HG03520 (cell line): ENCODE measurements at regions not wholly inside any gene's neighbourhood (a gene's known extent, or its start where the extent isn't known, plus 50 kb on each side); places are given as distances from the start of the nearest gene placed in this dataset.

Experiments
- ATAC-seq: cut with Tn5 transposase; IDR thresholded peaks from one replicate; pipeline ENCODE4 v1.9.1; 2021; ENCODE audit warnings: mild to moderate bottlenecking, moderate library complexity; ENCODE audit not compliant: unreplicated experiment

DNA sequence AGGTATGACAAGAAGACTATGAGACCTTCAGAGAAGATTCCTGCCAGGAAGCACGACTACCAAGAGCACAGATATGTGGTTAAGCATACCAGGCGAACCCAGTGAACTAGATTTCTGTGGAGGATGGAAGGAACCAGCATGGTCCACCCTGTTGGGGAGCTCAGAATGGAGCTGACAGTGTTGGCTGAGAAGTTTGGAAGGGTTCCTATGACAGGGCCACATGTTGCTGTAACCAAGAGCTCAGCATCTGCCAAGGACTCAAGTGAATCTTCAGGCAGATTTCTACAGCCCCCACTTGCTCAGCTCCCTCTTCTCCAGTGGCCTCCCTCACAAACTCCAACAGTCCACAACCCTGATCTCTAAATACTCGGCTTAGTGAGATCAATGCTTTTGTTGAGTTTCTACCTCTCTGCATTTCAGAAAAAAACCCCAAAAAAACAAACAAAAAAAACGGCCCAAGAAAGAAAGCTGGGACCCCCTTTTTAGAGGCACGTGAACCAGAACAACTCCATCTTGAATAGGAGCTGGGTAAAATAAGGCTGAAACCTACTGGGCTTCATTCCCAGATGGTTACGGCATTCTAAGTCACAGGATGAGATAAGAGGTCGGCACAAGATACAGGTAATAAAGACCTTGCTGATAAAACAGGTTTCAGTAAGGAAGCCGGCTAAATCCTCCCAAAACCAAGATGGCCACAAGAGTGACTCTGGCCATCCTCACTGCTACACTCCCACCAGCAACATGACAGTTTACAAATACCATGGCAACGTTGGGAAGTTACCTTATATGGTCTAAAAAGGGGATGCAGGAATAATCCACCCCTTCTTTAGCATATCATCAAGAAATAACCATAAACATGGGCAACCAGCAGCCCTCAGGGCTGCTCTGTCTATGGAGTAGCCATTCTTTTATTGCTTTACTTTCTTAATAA lies 691.1 kb downstream of the UQCRFS1 start:
- no peak for ATAC-seq

DNA sequence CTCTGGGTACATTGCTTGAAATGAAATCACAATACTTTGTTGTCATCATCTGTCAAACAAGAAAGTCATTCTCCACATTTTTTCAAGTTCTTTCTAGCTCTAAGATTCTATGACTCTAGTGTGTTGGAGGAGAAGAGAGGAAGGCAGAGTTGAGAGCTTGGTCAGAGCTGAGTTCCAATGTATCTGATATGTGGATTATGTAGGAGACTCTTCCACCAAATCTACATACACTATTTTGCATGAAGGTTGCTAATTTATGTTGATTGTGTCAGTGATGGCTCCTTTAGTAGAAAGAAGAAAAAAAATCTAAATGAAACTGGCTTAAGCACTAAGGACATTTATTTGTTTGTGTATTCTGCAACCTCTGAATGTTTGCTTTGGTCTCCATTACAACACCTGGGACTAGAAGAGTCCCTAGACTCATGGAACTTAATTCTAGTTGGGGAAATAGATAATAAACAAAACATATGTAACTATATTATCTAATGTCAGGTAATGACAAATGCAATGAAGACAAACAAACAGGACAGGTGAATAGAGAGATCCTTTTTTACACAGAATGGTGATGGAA lies 691.9 kb downstream of the UQCRFS1 start:
- ATAC-seq, result no peak

DNA sequence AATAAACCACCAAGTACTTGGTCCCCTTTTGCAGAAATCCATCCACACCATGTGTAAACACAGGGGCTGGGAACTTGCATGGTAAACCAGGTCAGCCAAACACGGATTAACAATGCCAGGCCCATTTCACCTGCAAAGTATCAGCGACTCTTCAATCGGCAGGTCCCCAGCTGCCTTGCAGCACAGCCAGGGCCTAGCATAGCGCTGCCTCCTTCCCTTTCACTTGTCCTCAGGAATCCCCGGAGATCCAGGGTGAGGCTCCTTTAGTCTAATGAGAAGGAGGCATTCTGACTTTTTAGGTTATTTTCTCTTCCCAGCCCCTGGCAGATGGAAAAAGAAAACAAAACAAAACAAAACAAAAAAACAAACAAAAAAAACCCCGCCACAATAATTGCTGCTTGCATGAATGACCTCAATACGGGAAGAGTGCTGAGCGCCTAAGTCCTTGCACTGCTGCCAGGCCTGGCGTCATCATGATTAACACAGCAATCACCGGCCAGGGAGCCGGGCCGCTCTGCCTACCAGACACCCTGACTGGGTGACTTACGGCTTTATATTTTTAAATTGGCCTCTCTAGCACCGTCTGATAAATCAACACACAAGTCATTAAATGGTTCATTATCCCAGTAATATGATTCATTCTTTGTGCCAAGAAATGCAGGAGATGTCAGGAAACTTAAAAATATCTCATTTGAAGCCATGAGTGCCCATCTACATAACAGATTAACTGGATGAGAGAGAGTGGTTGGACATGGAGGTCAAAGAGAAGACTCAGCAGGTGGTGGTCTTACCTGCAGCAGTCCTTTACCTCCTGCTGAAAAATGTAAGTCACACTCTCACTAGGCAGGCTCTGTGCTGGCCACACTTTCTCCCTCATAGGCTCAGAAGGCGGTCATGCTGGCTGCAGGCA lies 692.7 kb downstream of the UQCRFS1 start:
- ATAC-seq, result no peak

- ATAC-seq, result no peak
Measured at GRCh38 chr19:28519218-28519779, 693.7 kb downstream of the UQCRFS1 start.

DNA sequence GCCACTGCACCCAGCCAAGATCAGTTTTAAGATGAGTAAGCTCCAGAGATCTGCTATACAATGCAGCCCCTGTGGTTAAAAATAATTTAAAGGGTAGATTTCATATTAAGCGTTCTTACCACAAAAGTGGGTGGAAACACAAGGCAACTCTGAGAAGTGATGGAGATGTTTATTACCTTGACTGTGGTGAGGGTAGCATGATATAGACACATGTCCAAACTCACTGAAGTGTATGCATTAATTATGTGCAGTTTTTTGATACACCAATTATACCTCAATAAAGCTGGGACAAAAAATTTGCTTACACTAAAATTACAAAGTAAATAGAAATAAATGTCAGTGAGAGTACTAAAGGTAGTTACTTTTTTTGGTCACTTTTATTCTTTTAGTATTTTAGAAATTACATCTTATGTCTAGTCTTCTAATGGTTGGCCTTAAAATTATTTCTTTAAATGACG lies 696.5 kb downstream of the UQCRFS1 start:
- no peak for ATAC-seq

GRCh38 chr19:28514166-28514565 lies 698.8 kb downstream of the UQCRFS1 start:
- no peak for ATAC-seq

DNA sequence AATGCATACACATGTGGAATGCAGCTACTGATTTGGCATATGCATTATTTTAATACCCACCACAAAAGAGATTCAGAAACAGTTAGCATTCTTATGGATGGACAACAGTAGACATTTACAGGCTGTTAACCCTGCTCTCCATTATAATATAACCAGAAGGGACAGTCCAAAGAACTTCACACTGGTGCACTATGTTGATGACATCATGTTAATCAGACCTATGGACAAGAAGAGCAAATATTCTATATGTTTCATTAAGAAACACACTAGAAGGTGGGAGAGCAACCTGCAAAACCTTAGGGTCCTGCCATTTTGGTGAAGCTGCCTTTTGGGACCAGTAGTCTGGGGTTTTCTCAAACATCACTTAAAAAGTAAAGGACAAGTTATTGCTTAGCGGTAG lies 701.3 kb downstream of the UQCRFS1 start:
- no peak for ATAC-seq

GRCh38 chr19:28509079-28509895 lies 703.7 kb downstream of the UQCRFS1 start:
- ATAC-seq, result no peak

- no peak for ATAC-seq
Measured at GRCh38 chr19:28508666-28509065, 704.3 kb downstream of the UQCRFS1 start.

DNA sequence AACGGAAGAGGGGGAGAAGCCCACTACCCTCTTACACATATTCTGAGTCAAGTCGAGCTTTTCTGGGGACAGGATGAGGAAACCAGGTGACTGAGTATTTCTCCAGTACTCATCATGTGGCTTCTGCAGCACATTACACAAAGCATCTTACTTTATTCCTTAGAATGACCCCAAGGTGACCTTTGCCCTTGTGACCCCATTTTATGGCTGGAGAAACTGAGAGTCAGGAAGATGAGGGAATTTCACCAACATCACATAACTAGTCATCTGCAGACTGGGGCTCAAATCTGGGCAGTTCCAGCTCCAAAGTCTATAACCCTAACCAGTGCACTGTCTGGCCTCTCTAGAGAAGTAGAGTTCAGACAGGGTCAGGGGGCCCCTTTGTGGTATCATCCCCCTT lies 707.0 kb downstream of the UQCRFS1 start:
- no peak for ATAC-seq

DNA sequence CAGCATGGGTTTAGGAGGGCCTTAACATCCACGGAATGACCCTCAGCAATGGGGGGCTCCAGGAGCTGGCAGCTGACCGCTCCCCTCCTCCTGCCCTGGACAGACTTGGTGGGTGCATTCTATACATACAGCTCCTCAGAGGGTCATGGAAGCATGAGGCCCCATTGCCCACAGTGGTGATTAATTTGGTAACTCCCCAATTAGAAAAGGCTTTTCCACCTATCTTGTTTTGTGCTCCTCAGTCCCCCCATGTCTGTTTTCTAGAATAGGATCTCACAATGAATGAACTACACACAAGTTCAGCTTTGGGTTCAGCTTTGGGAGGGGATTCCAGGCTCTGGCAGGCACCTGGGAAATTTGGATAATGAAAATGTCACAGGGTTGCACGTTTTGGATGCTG lies 707.8 kb downstream of the UQCRFS1 start:
- ATAC-seq, result no peak

DNA sequence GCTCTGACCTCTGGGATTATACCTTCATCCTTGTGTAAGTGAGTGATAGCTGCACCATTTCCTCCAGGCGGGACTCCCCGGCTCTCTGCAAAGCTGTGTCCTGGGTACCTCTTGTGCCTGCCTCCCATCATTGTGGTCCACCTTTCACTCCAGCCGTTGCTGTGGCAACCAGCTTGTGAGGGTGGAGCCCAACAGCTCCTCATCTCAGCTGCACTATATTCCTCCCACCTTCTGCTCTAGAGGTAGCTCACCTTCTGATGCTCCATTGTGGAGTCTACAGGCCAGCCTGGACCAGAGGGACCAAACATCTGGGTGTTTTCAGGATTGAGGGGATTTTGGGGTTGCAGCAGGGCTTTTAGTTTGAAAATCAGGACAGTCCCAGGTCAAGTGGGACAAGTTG lies 708.2 kb downstream of the UQCRFS1 start:
- no peak for ATAC-seq

GRCh38 chr19:28504139-28504538 lies 708.8 kb downstream of the UQCRFS1 start:
- no peak for ATAC-seq

- ATAC-seq, result no peak
Measured at GRCh38 chr19:28502879-28503734, 709.8 kb downstream of the UQCRFS1 start.

DNA sequence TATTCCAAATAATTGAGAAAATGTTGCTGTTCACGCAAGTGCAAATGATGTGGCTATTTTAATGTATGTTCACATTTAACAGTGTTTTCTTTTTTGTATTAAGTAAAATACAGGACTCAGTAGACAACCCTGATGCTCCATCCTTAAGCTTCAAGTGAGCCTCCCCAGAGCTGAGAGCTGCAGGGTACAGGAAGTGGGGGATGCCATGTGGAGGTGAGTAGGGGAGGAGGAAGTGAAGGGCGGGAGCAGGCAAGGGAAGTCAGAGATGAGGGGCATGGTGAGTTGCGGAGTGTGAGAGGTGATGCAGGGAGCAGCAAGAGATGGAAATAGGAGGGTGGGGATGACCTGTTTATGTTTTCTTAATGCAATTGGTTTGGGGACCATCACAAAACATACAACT lies 711.0 kb downstream of the UQCRFS1 start:
- ATAC-seq, result no peak

- no peak for ATAC-seq
Measured at GRCh38 chr19:28500982-28501630, 711.8 kb downstream of the UQCRFS1 start.

- ATAC-seq, result no peak
Measured at GRCh38 chr19:28500296-28500695, 712.7 kb downstream of the UQCRFS1 start.

GRCh38 chr19:28498404-28498976 lies 714.5 kb downstream of the UQCRFS1 start:
- no peak for ATAC-seq
